ENCODE measurements at regions not wholly inside any gene's neighbourhood (a gene's known extent, or its start where the extent isn't known, plus 50 kb on each side); places are given as distances from the start of the nearest gene placed in this dataset.

GRCh38 chr11:91163619-91164451 is 941.0 kb upstream of the CHORDC1 start (continued):
- TF ChIP-seq REST (IDR thresholded peaks at IDR 0.05; ENCODE audit: low read depth, low read length), result no peak
- peak; percentile 83 for TF ChIP-seq PBX3 (IDR thresholded peaks at IDR 0.05)
- TF ChIP-seq MAX (IDR thresholded peaks at IDR 0.05; ENCODE audit: low read depth), result no peak
- TF ChIP-seq GABPA (IDR thresholded peaks at IDR 0.05; ENCODE audit: low read depth), result no peak
- peak; percentile 24; the same call in 1 of the 2 replicates for TF ChIP-seq FOSL2 (IDR thresholded peaks at IDR 0.05; ENCODE audit: borderline replicate concordance, low read depth)
- TF ChIP-seq POLR2AphosphoS5 (IDR thresholded peaks at IDR 0.05; ENCODE audit: low read depth, low read length), result no peak
- no peak for TF ChIP-seq ELF1 (IDR thresholded peaks at IDR 0.05)
- TF ChIP-seq TAF1 (IDR thresholded peaks at IDR 0.05; ENCODE audit: borderline replicate concordance, low read depth, low read length), result no peak
- TF ChIP-seq USF1 (IDR thresholded peaks at IDR 0.05; ENCODE audit: borderline replicate concordance, low read depth), result no peak
- TF ChIP-seq TCF12 (IDR thresholded peaks at IDR 0.05), result peak; percentile 57
- no peak for TF ChIP-seq RXRA (IDR thresholded peaks at IDR 0.05; ENCODE audit: borderline replicate concordance, low read depth)
- no peak for TF ChIP-seq SIN3A (IDR thresholded peaks at IDR 0.05; ENCODE audit: borderline replicate concordance, low read depth, low read length)
- no peak for TF ChIP-seq NRF1 (IDR thresholded peaks at IDR 0.05; ENCODE audit: low read depth, low read length)
- TF ChIP-seq TEAD4 (IDR thresholded peaks at IDR 0.05; ENCODE audit: borderline replicate concordance, insufficient read depth), result peak; percentile 33; the same call in 1 of the 2 replicates
- TF ChIP-seq FOXJ3 (CRISPR knock-in tag; IDR thresholded peaks at IDR 0.05), result peak; percentile 87; the same call in 1 of the 2 replicates
- TF ChIP-seq GATA2 (CRISPR knock-in tag; IDR thresholded peaks at IDR 0.05), result peak; percentile 91
- TF ChIP-seq FOXM1 (IDR thresholded peaks at IDR 0.05; ENCODE audit: low read depth), result no peak

All from SK-N-SH (cell line).